T-helper 9 cell (primary cell): ENCODE measurements at regions not wholly inside any gene's neighbourhood (a gene's known extent, or its start where the extent isn't known, plus 50 kb on each side); places are given as distances from the start of the nearest gene placed in this dataset.
"Not testable (repeated sequence)": the region's sequence is repeated elsewhere in the genome, so short reads cannot be mapped to it uniquely, and the experiment has no call there.

ENCODE experiments used
- DNase-seq: peaks from one replicate; pipeline ENCODE4 v3.0.0-alpha.2; 2020

DNA sequence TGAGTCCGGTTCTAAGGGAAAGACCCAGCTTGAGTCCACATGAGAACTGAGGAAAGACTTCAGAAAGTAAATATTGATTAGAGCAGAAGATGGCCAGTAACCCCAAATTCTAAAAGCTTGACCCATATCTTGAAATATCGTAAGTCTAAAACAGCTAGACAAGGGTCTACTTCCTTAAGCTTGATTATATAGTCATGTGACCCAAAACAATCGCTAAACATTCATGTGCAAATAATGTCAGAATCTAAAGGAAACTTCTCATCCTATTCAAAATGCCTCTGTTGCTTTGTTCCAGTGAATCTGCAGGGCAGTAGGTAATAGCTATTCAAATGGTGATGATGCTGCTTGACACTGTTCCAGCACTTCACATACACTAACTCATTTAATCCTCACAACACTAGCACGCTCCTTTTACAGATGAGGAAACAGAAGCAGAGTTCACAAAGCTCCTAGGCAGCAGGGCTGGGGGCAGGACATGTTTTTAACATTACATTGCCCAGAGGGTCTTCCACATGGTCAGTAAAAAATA lies 52.6 kb downstream of the TCF20 start:
- DNase-seq = no peak

DNA sequence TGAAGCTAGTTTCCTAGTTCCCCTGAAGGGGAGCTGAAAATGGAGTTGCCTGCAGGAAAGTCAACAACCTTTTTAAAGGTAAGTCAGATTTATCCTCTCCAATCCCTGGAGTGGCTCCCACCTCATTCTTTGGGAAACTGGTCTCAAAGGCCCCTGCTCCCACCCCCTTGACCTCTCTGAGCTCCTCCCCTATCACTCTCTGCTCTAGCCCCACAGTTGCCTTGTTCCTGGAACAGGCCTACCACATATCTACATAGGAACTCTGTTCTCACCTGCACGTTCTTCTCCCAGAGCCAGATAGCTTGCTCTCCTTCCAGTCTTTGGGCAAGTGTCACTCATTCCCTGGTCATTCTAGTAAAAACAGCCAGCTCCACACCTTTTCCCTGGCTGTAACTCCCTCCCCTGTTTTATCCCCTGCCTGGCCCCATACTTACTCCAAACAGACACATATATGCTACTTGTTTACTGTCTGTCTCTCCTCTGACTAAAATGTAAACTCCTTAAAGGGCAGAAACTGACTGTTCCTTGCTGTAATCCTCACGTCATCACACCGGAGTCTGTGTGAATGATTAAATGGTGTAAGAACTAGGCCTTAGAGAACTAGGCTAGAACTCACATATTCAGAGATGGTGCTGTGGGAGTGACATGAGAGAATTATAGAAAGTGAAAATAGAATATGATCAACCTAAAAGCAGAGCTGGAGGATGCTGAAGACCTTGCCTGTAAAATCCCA lies 53.3 kb downstream of the TCF20 start:
- no peak for DNase-seq

DNA sequence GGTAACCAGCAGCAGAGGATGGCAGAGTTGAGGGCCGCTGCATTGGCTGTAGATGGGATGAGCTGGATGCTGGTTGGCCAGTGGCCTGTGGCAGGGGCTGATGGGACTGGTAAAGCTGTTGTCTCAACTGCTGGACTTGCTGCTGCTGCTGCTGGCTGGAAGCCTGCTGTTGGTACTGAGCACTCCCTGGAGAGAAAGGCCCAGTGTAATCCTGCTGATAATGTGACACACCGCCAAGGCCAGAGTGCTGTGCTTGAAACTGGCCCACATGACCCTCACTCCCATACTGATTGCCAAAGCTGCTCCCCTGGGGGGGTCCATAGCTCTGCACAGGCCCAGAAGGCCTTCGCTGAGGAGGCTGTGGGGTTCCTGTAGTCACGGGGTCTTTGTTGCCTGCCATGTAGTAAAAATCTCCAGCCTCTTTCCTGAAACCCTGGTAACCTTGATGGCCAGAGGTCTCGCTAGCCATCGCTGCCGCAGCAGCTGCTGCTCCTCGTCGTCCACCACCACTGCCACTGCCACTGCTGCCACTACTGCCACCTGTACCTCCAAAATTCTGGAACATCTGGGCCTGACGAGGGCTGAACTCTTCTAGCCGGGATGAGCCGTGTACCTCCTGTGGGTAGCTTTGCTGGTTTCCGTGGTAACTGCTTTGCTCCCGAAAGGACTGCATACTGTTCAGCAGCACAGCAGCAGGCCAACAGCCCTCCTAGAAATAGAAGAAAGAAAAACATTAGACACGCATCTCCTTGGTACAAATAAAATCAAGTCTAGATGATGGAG lies 55.6 kb downstream of the TCF20 start:
- no peak for DNase-seq

DNA sequence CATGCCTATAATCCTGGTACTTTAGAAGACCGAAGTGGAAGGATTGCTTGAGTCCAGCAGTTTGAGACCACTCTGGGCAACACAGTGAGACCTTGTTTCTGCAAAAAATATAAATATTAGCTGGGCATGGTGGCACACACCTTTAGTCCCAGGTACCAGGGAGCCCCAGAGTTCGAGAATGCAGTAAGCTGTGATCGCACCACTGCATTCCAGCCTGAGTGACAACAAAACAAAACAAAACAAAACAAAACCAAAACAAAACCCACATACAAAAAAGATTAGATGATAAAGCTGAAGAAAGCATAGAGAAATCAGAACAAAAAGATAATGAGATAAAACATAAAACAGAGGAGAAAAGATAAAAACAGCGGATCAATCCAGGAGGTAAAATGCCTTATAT lies 62.1 kb downstream of the TCF20 start:
- no peak for DNase-seq

DNA sequence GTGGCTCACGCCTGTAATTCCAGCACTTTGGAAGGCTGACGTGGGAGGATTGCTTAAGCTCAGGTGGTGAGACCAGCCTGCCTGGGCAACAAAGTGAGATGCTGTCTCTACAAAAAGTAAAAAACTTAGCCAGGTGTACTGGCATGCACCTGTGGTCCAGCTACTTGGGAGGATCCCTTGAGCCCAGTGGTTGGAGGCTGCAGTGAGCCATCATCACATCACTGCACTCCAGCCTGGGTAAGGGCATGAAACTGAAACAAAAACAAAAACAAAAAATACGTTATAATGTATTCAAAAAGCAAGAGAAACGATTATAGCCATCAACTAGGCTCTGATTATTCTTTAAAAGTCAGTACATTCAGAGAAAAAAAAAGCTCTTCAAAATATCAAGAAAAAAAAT lies 62.5 kb downstream of the TCF20 start:
- DNase-seq = no peak

DNA sequence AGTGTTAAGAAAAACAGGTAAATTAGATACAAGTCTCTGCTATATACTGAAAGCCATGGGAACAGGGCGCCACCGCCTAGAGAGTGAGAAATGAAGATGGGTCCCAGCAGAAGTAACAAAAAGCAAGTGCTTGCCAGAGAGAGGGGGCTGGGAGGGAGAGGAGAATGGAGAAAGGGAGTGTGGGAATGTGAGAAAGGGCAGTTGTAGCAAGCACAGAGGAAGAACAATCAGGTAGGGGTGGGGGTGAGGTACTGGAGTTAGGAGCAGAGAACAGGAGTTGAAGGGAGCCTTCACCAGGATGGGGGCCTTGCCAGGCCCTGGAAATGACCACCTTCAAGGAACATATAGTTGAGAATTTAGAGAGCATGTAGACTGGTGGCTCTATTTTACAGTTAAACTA lies 66.8 kb downstream of the TCF20 start:
- no peak for DNase-seq

DNA sequence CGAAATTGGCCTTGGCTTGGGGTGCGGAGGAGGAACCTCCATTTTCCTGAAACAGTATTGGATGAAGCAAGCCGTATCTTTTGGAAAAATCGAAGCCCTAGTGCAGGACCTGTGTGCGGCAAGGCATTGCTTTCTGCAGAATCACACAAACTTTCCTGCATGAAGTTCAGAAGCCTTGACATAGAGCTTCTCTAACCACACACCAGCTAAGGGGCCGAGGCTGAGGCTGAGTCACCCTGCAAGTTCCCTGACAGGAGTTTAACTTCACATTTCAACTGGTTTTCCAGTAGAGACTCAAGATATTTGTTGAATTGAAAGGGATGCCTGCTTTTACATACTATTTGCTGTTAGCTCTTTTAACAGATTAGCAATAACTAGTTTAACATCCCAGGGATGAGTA lies 67.8 kb downstream of the TCF20 start:
- peak; percentile 44 for DNase-seq

DNA sequence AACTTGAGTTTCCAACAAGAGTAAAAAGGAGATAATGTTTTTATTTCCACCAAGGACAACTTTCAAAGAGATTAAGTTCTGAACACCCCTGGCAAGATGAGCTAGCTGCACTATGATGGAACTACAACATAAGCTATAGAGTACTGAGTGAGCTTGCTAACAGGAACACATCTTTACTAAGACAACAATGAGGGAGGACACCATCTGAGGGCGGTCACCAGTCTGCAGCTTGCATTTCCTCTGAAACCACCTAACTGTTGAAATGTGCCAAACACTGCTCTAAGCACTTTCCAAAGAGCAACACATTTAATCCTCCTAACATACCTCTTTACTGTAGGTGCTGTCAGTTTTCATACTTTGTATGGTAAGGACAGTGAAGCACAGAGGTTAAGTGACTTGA lies 68.4 kb downstream of the TCF20 start:
- peak; percentile 10 for DNase-seq

DNA sequence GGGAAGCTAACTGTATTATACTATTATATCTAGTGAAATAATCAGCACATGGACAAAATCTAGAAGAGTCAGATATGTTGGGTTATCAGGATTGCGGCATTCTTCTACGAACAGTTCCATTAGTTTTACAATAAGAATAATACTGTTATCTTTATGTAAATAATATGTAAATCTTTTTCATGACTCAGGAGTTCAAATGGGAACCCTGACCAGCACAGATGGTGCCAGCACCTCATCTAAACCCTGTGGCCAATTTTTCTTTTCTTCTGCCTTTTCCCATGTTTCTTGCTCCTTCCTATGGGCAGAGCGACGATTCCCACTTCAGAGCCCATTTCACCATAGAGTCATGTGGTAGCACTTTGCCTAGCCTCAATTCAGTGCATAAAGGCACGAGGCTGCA lies 68.4 kb upstream of the CYP2D6 start:
- DNase-seq = no peak

DNA sequence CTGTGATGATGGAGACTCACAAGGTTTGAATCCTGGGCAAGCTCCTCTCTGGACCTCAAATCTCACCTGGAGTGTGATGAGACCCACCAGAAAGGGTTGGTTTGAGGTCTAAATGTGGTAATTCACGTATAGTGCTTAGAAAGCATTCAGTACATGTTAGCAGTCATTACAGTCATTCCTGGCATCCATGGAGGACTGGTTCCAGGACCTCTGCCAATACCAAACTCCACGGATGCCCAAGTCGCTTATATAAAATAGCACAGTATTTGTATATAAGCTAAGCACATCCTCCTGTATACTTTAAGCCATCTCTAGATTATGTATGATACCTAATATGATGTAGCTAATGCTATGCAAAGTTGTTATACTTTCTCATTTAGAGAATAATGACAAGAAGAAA lies 67.6 kb upstream of the CYP2D6 start:
- no peak for DNase-seq

DNA sequence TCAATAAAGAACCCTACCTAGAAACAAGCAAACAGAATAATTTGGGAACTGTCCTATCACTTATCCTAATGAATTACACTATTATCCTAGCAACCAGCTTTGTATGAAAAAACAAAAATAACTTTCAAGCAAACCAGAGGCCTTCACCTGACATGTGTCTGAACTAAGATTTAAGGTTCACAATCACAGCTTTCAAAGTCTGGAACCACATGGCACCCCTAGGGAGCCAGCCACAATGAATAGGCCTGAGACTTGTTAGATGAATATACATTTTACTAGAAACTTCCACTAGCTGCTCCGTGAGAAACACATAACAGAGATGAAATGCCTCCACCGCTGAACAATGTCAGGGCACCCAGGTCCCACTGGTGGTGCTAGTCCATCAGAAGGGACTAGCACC lies 65.8 kb upstream of the CYP2D6 start:
- DNase-seq = no peak

DNA sequence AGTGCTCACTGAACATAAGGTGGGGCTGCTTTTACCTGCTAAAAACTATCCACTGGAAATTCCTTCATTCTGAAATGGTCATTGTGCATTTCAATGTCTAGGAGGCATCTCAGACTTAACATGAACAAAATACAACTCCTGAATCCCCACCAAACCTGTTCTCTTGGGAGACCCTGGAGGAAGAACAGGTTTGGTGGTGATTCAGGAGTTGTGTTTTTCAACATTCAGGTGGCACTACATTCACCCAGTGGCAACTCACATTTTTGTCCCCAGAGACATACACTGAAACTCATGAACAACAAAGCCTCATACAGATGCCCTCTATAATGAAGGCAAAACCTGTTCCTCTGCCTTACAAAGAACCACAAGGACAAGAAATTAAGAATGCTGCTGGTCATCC lies 64.3 kb upstream of the CYP2D6 start:
- no peak for DNase-seq

DNA sequence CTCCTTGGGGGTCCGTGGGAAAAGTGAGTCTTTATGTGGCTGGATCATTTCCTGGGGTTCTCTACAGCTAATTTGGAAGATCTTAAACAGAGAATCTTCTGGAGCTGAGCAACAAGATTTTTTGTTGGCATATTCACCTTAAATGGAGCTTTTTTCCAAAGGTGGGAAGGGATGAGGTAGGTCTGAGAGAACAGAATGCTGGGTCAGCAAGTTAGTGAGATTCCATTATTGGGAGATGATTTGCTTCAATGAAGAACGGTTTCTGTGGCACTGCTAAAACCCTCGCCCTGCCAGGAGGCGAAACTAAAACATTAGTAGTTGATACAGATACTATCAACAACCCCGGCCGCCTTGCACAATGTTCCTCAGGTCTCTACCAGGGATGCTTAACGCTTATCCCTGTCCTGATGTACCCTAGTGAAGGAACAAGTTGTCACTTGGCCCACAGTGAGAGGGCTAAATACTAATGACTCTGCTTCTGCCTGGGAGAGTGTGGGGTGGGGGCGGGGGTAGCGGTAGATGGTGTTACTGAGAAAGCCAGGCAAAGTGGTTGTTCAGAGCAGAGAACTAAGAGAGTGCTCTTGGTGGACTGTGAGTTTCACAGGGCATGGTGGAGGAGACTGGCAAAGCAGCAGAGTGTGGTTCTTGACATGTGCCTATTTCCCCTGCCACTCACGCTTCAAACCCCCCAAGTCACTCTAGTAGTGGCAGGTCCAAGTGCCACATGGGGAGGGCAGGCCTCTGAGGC lies 63.7 kb upstream of the CYP2D6 start:
- no peak for DNase-seq

DNA sequence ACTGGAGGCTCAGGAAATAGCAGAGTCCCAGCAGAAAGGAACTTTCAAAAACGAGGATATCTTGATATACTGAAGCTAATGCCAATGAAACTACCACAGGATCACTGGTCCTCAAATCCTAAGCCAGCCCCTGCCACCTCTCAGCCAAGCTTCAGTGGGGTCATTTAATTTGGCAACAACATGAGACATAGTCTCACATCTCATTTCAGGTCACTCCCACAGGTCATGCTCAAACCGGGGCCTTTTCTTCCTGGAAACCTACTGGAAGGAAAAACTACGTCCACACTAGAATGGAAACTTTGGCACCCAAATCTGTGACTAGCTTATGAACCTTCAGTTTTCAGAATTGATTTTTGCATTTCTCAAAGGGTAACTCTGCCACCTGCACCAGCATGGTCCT lies 61.9 kb upstream of the CYP2D6 start:
- no peak for DNase-seq

DNA sequence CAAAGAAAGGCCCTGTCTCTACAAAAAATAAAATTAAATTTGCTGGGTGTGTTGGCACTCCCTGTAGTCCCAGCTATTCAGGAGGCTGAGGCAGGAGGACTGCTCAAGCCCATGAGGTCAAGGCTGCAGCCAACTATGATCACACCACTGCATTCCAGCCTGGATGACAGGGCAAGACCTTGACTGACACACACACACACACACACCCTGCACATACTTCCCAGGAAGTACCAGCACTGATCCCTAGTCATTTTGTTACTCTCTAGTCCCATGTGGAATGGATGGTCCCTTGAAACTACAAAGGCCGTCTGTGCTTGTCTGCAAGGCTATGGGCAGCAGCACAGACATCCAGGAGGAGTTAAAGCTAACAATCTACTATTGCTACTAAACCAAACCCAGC lies 59.7 kb upstream of the CYP2D6 start:
- DNase-seq = no peak

DNA sequence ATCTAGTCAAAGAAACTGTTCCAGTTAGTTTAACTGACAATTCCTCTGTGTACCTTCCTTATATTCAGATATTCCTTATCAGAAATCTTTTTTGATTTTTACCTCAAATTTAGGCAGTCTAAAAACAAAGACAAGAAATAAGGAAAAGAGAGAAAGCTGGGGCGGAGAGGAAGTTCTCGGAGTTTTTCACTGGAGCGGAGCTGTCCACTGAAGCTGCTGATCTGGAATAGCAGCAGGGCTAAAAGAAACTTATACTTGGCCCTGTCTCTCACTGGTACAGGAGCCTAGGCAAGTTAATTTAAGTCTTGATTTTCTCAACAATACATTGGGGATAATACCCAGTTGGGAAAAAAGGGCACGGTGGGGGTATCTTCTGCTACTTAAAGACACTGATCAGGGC lies 59.2 kb upstream of the CYP2D6 start:
- no peak for DNase-seq

DNA sequence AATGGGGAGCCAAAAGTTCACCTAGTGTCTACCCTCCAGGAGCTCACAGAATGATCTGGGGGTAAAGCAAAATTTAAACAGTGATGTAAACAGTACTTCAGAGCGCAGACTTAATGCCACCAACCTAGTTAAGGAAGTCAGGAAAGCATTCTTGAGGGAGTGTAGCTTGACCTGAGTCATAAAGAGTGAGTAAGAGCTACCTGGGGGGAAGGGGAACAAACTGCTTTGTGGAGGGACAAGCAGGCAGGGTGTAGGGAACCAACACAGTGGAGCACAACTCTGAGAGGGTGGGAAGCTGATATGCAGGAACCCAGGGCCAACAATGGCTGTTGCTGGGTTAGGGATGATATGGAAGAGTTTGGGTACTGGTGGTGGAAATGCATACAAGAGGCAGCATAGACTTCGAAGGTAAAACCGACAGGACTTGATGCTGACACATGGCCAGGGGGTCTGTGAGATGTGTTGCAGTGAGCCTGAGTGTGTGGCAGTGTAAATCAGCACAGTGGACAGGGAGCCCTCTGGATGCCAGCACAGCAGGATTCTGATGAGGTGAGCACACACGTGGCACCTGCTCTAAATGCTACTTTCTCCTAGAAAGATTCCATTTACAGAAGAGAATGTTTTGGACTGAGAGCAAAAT lies 58.3 kb upstream of the CYP2D6 start:
- no peak for DNase-seq

DNA sequence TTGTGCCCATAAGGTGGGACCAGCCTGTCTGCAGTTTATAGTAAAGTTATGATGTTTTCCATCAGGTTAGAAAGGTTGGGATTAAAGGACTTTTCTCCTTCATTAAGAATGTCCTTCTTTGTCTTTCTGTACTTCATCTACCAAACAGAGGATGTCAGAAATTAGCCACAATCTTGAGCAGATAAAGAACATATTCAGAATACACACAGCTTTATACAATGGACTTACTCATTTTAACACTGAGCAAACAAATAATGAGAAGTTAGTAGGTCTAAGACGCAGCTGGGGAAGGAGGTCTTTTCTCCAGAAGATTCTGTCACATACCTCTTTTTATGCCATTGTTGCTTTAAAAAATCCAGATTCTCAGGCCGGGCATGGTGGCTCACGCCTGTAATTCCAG lies 57.0 kb upstream of the CYP2D6 start:
- DNase-seq = no peak

DNA sequence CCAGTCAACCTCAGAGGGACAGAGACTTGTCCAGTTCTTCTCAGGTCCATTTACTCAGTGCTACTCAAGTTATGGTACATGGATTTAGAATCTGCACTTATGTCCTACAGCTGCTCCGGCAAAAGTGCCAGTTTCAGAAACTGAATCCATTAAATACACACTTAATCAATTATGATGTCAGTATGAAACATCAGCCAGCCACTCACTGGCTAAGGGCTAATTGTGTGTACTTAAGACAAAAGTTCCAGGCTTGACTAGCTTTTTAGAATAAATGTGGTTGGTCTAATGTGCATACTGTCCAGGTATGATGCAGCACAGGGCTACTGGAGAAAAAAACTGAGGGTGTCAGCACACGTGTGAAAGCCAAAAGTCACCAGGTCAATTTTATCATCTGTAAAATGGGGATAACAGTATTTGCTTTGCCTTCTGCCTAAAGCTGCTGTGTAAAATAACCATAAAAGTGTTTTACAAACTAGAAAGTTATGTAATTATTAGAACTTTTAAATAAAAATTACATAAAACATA lies 55.4 kb upstream of the CYP2D6 start:
- no peak for DNase-seq

DNA sequence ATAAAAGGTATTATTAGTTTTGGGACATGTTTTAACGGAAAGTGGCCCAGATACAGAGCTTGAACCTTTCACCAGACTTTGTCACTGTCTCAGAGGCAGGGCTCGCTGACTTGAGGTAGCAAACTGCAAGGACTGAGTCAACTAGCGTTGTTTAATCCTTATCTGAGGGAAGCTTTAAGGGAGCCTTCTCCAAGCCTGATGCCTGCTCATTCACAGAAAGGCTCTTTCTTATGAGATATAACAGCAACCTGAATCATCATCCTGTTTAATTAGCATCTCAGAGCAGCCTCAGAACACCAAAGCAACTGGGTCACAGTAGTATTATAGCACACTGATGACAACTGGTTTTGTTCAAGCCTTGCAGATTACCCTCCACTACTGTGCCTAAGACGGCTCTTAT lies 54.2 kb upstream of the CYP2D6 start:
- DNase-seq = no peak

DNA sequence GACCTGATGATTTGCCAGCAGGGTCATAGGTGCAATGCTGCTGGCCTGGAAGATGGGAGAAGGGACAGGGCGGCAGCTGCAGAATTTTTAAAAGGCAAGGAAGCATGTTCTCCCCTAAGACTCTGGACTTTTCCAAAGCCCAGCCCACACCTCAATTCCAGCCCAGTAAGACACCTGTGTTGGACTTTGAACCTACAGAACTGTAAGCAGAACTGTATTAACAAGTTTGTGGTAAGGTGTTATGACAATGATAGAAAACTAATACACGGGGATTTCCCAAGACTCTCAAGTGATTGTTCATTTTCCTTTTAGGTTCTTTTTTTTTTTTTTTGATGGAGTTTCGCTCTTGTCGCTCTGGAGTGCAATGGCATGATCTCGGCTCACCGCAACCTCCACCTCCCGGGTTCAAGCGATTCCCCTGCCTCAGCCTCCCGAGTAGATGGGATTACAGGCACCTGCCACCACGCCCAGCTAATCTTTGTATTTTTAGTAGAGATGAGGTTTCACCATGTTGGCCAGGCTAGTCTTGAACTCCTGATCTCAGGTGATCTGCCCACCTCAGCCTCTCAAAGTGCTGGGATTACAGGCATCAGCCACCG lies 53.0 kb upstream of the CYP2D6 start:
- DNase-seq = not testable (repeated sequence)

DNA sequence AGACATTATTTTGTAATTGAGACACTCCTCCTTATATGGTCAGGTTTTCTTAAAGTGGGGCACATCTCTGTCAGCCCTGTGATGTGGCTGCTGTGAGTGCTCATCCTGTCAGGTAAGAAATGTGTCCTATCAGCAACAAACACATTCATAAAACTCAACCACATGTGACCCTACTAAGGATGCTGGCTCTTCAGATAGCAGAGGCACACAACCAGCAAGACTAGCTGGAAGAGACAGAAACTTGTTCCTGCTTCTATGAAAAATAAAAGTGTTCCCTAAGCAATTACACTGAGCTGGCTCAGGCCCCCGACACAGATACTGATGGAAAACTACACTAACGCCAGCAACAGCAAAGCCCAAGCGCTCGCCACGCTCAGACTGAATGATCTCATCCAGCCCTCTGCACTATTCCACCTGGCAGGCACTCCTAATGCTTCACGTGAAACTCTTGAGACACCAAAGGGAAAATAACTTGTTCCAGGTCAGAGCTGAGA lies 49.8 kb upstream of the CYP2D6 start:
- DNase-seq = peak; percentile 50
